ENCODE measurements at regions not wholly inside any gene's neighbourhood (a gene's known extent, or its start where the extent isn't known, plus 50 kb on each side); places are given as distances from the start of the nearest gene placed in this dataset.

DNA sequence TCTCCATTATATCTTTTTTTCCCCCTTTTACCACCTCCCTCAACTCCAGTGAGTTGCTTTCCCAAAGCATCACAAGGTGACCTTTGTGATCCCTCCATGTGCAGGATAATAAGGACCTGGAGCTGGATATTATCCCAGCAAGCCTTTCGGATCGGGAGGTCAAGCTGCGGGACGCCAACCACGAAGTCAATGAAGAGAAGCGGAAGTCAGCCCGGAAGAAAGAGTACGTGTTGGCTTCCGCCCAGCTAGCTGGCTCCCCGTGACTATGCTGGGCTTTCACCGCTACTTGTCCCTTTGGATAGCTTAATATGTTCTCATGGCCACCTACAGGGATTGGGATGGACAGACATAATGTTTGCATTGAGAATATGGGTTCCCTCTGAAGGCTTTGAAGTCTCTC is 273.7 kb upstream of the UMPS start:
- Histone ChIP-seq H3K9me3 (ENCODE audit: control insufficient read depth, low read length) (no peaks in the 10 kb centered on the region), H3K4me1 (no peaks in the 10 kb centered on the region), H3K27ac (no peak overlapping the region), H3K4me2 (ENCODE audit: low read length) (no peak overlapping the region), H3K9ac (no peak overlapping the region), H3K79me2 (no peaks in the 10 kb centered on the region), H3K4me3 (ENCODE audit: low read depth, low read length) (no peak overlapping the region), H3K36me3 (ENCODE audit: control insufficient read depth, insufficient read depth, low read length) (no peaks in the 10 kb centered on the region), H2AFZ (no peak overlapping the region), H3K27me3 (ENCODE audit: control insufficient read depth, insufficient read depth, low read length) (no peaks in the 10 kb centered on the region)
- TF ChIP-seq, protein P1, sequence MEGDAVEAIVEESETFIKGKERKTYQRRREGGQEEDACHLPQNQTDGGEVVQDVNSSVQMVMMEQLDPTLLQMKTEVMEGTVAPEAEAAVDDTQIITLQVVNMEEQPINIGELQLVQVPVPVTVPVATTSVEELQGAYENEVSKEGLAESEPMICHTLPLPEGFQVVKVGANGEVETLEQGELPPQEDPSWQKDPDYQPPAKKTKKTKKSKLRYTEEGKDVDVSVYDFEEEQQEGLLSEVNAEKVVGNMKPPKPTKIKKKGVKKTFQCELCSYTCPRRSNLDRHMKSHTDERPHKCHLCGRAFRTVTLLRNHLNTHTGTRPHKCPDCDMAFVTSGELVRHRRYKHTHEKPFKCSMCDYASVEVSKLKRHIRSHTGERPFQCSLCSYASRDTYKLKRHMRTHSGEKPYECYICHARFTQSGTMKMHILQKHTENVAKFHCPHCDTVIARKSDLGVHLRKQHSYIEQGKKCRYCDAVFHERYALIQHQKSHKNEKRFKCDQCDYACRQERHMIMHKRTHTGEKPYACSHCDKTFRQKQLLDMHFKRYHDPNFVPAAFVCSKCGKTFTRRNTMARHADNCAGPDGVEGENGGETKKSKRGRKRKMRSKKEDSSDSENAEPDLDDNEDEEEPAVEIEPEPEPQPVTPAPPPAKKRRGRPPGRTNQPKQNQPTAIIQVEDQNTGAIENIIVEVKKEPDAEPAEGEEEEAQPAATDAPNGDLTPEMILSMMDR (IDR thresholded peaks at IDR 0.05) = no peak

DNA sequence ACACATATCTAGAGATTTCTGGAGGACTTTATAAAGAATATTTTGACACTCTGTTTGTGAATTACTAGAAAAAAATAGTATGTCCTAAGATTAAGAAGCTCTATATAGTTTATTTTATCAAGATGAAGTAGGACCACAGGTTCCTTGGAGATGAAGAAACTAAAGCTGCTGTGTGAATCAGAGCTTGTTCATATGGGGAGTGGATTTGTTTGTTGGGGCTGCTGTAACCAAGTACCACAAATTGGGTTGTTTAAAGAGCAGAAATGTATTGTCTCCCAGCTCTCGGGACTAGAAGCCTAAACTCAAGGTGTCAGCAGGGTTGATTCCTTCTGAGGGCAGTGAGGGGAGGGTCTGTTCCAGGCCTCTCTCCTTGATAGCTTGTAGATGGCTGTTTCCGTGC is 270.6 kb upstream of the UMPS start:
- no peaks in the 10 kb centered on the region for H3K27me3 ChIP-seq (ENCODE audit: control insufficient read depth, insufficient read depth, low read length)
- H3K4me1 ChIP-seq = no peaks in the 10 kb centered on the region
- no peak overlapping the region for H3K9ac ChIP-seq
- H3K4me2 ChIP-seq (ENCODE audit: low read length) = no peak overlapping the region
- H3K36me3 ChIP-seq (ENCODE audit: control insufficient read depth, insufficient read depth, low read length) = no peaks in the 10 kb centered on the region
- H2AFZ ChIP-seq = no peak overlapping the region
- TF ChIP-seq, protein P1 (IDR thresholded peaks at IDR 0.05) = no peak
- H3K79me2 ChIP-seq = no peaks in the 10 kb centered on the region
- no peak overlapping the region for H3K27ac ChIP-seq
- H3K4me3 ChIP-seq (ENCODE audit: low read depth, low read length) = no peak overlapping the region
- H3K9me3 ChIP-seq (ENCODE audit: control insufficient read depth, low read length) = no peaks in the 10 kb centered on the region

DNA sequence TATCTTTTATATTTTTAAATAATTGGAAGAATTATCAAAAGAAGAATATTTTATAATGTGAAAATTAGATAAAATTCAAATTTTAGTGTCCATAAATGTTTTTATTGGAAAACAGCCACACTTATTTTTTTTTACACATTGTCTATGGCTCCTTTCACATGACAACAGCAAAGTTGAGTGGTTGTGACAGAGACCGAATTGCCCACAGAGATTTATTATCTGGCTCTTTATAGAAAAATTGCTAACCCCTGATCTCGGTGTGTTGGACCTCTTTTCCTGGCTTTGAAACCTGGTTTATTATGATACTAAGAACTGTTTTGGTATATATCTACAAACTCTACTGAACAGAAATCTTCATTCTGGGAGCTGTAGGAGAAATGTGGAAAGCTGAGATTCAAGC is 269.1 kb upstream of the UMPS start:
- no peak overlapping the region for H3K4me3 ChIP-seq (ENCODE audit: low read depth, low read length)
- no peak overlapping the region for H2AFZ ChIP-seq
- no peaks in the 10 kb centered on the region for H3K27me3 ChIP-seq (ENCODE audit: control insufficient read depth, insufficient read depth, low read length)
- H3K4me1 ChIP-seq = no peaks in the 10 kb centered on the region
- H3K4me2 ChIP-seq (ENCODE audit: low read length) = no peak overlapping the region
- H3K27ac ChIP-seq = no peak overlapping the region
- H3K79me2 ChIP-seq = no peaks in the 10 kb centered on the region
- TF ChIP-seq, protein P1 (IDR thresholded peaks at IDR 0.05) = no peak
- no peaks in the 10 kb centered on the region for H3K9me3 ChIP-seq (ENCODE audit: control insufficient read depth, low read length)
- H3K9ac ChIP-seq = no peak overlapping the region
- no peaks in the 10 kb centered on the region for H3K36me3 ChIP-seq (ENCODE audit: control insufficient read depth, insufficient read depth, low read length)

DNA sequence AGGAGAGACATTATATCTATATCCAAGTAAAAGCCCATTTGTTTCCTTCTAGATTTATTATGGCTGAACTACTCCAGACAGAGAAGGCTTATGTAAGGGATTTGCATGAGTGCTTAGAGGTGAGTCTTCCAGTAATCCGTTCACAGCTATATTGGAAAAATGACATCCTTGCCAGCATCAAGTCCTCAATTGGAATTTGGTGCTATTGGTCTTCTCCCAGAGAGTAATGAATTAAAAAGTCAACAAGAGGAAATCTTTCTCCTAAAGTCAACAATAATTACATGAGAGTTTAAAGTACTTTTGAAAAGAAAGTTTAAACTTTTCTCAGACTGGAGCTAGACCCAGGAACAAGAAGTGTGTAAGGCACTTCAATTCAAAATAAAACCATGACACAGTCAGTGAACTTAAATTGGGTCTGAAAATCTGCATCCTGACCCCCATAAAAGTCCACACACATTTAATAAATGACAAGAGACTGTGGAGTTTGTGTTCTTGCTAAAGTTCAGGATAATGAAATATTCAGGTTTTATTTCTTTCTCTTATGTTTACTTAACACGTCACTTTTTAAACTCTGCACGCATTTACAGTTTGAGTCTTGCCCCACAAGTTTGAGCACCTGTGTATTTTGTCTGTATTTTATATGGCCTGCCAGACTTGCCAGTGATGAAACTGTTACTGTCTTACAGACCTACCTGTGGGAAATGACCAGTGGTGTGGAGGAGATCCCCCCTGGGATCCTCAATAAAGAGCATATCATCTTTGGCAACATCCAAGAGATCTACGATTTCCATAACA is 268.2 kb upstream of the UMPS start:
- Histone ChIP-seq H3K4me1 (no peaks in the 10 kb centered on the region), H3K79me2 (no peaks in the 10 kb centered on the region), H3K27me3 (ENCODE audit: control insufficient read depth, insufficient read depth, low read length) (no peaks in the 10 kb centered on the region), H3K4me2 (ENCODE audit: low read length) (no peak overlapping the region), H3K4me3 (ENCODE audit: low read depth, low read length) (no peak overlapping the region), H3K9ac (no peak overlapping the region), H2AFZ (no peak overlapping the region), H3K36me3 (ENCODE audit: control insufficient read depth, insufficient read depth, low read length) (no peaks in the 10 kb centered on the region), H3K27ac (no peak overlapping the region), H3K9me3 (ENCODE audit: control insufficient read depth, low read length) (no peaks in the 10 kb centered on the region)
- TF ChIP-seq, protein P1 (IDR thresholded peaks at IDR 0.05) = no peak

DNA sequence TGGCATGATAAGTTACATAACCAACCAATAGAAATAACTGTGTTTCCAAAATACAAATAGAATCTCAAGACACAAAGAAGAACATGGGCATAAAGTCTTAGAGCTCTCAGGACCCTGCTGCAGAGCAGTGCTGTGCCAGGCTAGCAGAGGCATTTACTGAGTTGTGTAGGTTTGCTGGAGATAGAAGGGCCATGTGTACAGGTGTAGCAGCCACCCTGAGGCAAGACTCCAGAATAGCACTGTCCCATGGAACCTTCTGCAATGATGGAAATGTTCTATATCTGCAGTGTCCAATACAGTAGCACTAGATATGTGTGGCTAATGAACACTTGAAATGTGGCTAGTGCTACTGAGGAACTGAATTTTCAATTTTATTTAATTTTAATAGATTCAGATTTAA is 267.0 kb upstream of the UMPS start:
- Histone ChIP-seq H3K9ac (no peak overlapping the region), H3K4me1 (no peaks in the 10 kb centered on the region), H3K4me2 (ENCODE audit: low read length) (no peak overlapping the region), H3K27me3 (ENCODE audit: control insufficient read depth, insufficient read depth, low read length) (no peaks in the 10 kb centered on the region), H3K79me2 (no peaks in the 10 kb centered on the region), H3K27ac (no peak overlapping the region), H3K4me3 (ENCODE audit: low read depth, low read length) (no peak overlapping the region), H3K36me3 (ENCODE audit: control insufficient read depth, insufficient read depth, low read length) (no peaks in the 10 kb centered on the region), H2AFZ (no peak overlapping the region), H3K9me3 (ENCODE audit: control insufficient read depth, low read length) (no peaks in the 10 kb centered on the region)
- TF ChIP-seq, protein P1 (IDR thresholded peaks at IDR 0.05) = no peak

All from parathyroid adenoma (tissue), 2 donors.